Aorta (tissue), 5 donors: ENCODE measurements at regions not wholly inside any gene's neighbourhood (a gene's known extent, or its start where the extent isn't known, plus 50 kb on each side); places are given as distances from the start of the nearest gene placed in this dataset.

Experiments
- ATAC-seq: fragments of 200-7000 bp; cut with Tn5 transposase; one replicate; pipeline ENCODE4 v1.9.1; 2022; ENCODE audit warnings: moderate library complexity; ENCODE audit not compliant: low FRiP score
- DNase-seq, 2 donors: peaks; one replicate each; pipeline ENCODE4 v3.0.0-alpha.2; 2020
- H3K27ac ChIP-seq, 2 donors: one replicate each; pipeline ENCODE4 v1.5.1; 2013; ENCODE audit warnings: low read length in 2 of 2, mild to moderate bottlenecking in 2 of 2, moderate library complexity in 2 of 2, control low read depth in 1 of 2, inconsistent platforms in 1 of 2, low read depth in 1 of 2
- H3K27me3 ChIP-seq, 2 donors: one replicate each; pipeline ENCODE4 v1.6.1; 2013; ENCODE audit warnings: control low read depth in 1 of 2, low read length in 1 of 2, mild to moderate bottlenecking in 1 of 2, moderate library complexity in 1 of 2; ENCODE audit not compliant: insufficient read depth in 2 of 2, control insufficient read depth in 1 of 2
- H3K36me3 ChIP-seq, 2 donors: one replicate each; pipeline ENCODE4 v1.6.1; 2013; ENCODE audit warnings: control low read depth in 1 of 2, low read length in 1 of 2, mild to moderate bottlenecking in 1 of 2; ENCODE audit not compliant: insufficient read depth in 2 of 2, control insufficient read depth in 1 of 2
- H3K4me1 ChIP-seq, 2 donors: one replicate each; pipeline ENCODE4 v1.6.1; 2013; ENCODE audit warnings: low read length in 2 of 2, control low read depth in 1 of 2, mild to moderate bottlenecking in 1 of 2, moderate library complexity in 1 of 2; ENCODE audit not compliant: insufficient read depth in 2 of 2, control insufficient read depth in 1 of 2
- H3K4me3 ChIP-seq, 2 donors: one replicate each; pipeline ENCODE4 v1.5.1; 2013; ENCODE audit warnings: low read length in 2 of 2, control low read depth in 1 of 2, mild to moderate bottlenecking in 1 of 2
- H3K9me3 ChIP-seq: one replicate; pipeline ENCODE4 v1.6.1; 2013; ENCODE audit warnings: mild to moderate bottlenecking, low read length; ENCODE audit not compliant: control insufficient read depth
- WGBS, 2 donors: extraction: QIAGEN DNeasy Blood & Tissue Kit; methylation state at CpG; one replicate each; pipeline ENCODE4 v1.1.7; 2013; 5-methylcytosine and 5-hydroxymethylcytosine counted together
- intact Hi-C, 2 donors: fragments of 100-400 bp; cut with DNase I; formaldehyde crosslinking; loops; one replicate each; pipeline versions ENCODE4 v1.14.2 to v1.15.0; 2022
- donor health status: healthy with polysubstance abuse.
- donor health status: Bipolar disorder and iron deficiency.
- donor health status: DM: no; HTN: no; CAD: no.
- donor health status: DM: no; HTN: no; CAD: no.
- donor health status: DM: yes; HTN: yes; CAD: no.

GRCh38 chr20:54980103-54980960 lies 504.9 kb downstream of the DOK5 start:
- DNase-seq (no peak), ATAC-seq (no peak)
- Histone ChIP-seq H3K4me1 (no peaks in the 10 kb centered on the region), H3K27ac (no peak overlapping the region), H3K36me3 (no peaks in the 10 kb centered on the region), H3K4me3 (no peak overlapping the region), H3K9me3 (no peaks in the 10 kb centered on the region), H3K27me3 (no peaks in the 10 kb centered on the region)
- 27 to 30% methylated on average over 2 of the region's 2 CpGs for WGBS, 2 donors
- intact Hi-C loops = no loop called here

DNA sequence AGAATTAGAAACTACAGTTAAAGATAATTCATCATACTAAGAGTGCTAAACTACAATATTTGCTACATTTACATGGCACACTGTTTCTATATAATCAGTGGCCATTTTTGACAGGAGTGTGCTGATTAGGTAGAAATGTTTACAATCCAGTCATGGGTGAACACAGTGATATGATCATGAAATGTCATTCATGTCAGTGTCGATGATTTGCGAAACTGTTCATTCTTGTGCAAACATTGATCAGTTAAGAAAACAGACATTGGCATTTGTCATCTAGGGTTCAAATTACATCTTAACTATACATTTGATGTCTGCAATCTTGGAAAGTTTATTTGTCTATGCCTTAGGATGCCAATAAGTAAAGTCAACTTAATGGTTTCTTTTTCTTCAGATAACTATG lies 474.9 kb downstream of the DOK5 start:
- WGBS, 2 donors = 66 to 84% methylated on average over 2 of the region's 2 CpGs
- Histone ChIP-seq H3K27me3 (no peaks in the 10 kb centered on the region), H3K9me3 (no peaks in the 10 kb centered on the region), H3K4me3 (no peak overlapping the region), H3K4me1 (no peaks in the 10 kb centered on the region), H3K36me3 (no peaks in the 10 kb centered on the region), H3K27ac (no peak overlapping the region)
- no peak for DNase-seq
- no peak for ATAC-seq
- intact Hi-C loops = no loop called here

DNA sequence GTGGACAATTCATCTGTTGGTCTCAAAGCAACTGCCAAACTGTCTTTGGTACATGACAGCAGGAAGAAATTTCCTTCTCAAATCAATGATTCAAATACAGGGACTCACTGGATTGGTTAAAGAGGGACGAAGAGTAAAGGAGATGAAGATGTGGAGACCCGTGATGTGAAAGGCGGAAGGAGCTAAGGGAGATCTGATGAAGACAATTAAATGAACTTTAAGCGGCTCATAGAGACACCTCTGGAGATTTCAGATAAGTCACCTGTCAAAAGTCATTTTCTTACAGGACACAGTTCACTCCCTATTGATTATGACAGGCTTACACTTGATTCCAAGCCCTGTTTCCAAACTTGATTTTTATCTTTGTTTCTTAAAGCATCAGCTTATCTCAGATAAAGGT lies 466.3 kb downstream of the DOK5 start:
- ATAC-seq (no peak), DNase-seq (no peak)
- intact Hi-C loops = no loop called here
- H3K4me1 ChIP-seq = no peaks in the 10 kb centered on the region
- H3K9me3 ChIP-seq = no peaks in the 10 kb centered on the region
- H3K36me3 ChIP-seq = no peaks in the 10 kb centered on the region
- H3K27me3 ChIP-seq = peaks cover 0 to 2% of the 10 kb centered on the region in 2 donors
- H3K27ac ChIP-seq = no peak overlapping the region
- no peak overlapping the region for H3K4me3 ChIP-seq
- 83 to 86% methylated on average over 4 of the region's 4 CpGs for WGBS, 2 donors

DNA sequence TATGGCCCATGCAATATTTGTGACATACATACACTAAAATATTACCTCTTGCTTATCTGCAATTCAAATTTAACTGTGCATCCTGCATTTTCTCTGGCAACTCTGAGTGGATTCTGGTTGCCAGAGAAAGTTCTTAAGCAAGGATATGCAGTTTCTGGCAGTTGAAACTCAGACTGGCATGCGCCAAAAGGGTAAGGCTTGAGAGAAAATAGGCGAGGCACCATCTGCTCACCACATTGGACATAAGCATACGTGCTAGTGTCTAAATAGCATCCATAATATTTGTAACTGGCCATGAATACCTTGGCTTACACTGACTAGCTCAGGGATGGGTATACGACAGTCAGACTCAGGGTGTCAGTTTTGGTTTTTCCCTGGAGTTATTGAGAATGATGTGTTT lies 465.1 kb downstream of the DOK5 start:
- Histone ChIP-seq H3K36me3 (no peaks in the 10 kb centered on the region), H3K27ac (no peak overlapping the region), H3K4me3 (no peak overlapping the region), H3K4me1 (no peaks in the 10 kb centered on the region), H3K27me3 (peaks cover 0 to 2% of the 10 kb centered on the region in 2 donors), H3K9me3 (no peaks in the 10 kb centered on the region)
- 74 to 77% methylated on average over 4 of the region's 4 CpGs for WGBS, 2 donors
- intact Hi-C loops = no loop called here
- ATAC-seq (no peak), DNase-seq (no peak)

DNA sequence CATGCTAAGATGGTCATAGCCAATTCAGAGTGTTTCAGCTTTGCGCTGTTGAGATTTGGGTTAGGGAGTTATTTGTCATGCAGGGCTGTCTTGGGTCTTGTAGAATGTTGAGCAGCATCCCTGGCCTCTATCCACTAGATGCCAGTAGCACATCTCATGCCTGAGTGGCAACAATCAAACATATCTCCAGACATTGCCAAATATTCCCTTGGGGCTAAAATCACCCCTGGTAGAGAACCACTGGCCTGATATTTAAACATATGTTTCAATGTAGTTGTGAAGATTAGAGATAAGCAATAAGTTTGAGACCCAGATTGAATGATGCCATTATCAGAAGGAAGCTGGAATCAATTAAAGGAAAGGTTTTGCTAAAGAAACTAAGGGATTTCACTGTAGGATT lies 463.3 kb downstream of the DOK5 start:
- Histone ChIP-seq H3K4me1 (no peaks in the 10 kb centered on the region), H3K9me3 (no peaks in the 10 kb centered on the region), H3K36me3 (no peaks in the 10 kb centered on the region), H3K4me3 (no peak overlapping the region), H3K27me3 (peaks cover 0 to 2% of the 10 kb centered on the region in 2 donors), H3K27ac (no peak overlapping the region)
- DNase-seq (no peak), ATAC-seq (no peak)
- 96% methylated on average over 1 of the region's 1 CpG for WGBS, 2 donors
- intact Hi-C loops = no loop called here

DNA sequence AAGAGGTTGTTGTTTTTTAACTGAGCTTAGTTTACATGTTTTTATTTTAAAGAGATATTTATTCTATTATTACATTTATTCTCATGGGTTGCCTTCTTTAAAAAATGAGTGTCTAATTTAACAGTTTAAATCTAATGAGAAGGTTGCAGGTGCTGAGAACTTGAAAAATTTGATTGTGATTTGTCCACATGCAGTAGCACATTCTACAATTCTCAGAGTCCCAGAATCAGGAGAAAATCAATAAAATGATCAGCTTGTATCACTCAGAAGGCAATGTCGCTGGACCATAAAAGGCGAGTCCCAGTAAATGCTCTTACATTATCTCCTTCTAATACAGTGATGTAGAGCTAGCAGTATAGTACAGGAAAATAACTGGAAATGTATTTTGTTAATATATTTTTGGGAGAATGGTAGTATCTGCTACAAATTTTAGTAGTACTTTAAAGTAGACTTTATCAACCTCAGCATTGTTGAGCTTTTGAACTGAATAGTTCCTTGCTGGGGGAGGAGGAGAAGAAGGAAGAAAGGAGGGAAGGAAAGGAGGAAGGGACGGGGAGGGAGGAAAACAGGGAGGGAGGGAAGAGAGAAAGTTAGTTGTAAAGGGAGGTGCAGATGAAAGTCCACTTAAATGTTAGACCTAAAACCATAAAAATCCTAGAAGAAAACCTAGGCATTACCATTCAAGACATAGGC lies 458.0 kb downstream of the DOK5 start:
- DNase-seq (no peak), ATAC-seq (no peak)
- Histone ChIP-seq H3K4me3 (no peak overlapping the region), H3K9me3 (peaks cover 3% of the 10 kb centered on the region), H3K36me3 (no peaks in the 10 kb centered on the region), H3K27me3 (no peaks in the 10 kb centered on the region), H3K4me1 (no peaks in the 10 kb centered on the region), H3K27ac (no peak overlapping the region)
- intact Hi-C loops = no loop called here
- WGBS, 2 donors = 86 to 91% methylated on average over 3 of the region's 3 CpGs

DNA sequence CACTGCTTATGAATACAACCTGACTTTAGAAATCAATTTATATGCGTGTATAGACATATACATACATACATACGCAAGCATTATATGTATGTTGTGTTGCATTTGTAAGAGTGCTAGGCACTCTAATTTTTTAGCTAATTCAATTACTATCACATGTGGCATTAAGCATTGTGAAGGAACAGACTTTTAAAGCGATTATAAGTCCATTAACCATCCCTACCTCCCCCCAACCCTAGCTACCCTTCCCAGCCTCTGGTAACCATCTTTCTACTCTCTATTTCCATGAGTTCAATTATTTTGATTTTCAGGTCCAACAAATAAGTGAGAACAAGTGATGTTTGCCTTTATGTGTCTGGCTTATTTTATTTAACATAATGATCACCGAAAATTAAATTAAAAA lies 453.8 kb downstream of the DOK5 start:
- 66 to 81% methylated on average over 4 of the region's 4 CpGs for WGBS, 2 donors
- Histone ChIP-seq H3K9me3 (peaks cover 4% of the 10 kb centered on the region), H3K27ac (no peak overlapping the region), H3K4me1 (no peaks in the 10 kb centered on the region), H3K4me3 (no peak overlapping the region), H3K36me3 (no peaks in the 10 kb centered on the region), H3K27me3 (no peaks in the 10 kb centered on the region)
- intact Hi-C loops = no loop called here
- ATAC-seq (no peak), DNase-seq (no peak)

DNA sequence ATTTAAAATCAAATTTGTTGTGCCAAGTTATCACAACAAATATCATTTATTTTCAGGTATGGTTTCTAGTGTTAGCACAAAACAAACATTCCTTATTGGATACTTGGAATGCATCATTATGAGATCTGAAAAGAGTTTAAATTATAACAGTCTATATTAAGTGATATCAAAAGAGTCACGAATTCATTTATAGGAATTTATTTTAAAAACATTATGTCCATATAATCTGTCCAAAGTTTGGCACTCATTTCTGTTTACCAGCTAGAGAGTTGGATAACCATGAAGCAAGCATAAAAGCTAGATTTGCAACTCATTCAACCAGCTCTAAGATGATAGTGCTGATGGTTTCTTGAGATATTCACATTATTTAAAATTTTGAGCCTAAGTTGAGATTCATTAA lies 453.2 kb downstream of the DOK5 start:
- H3K27me3 ChIP-seq = no peaks in the 10 kb centered on the region
- H3K9me3 ChIP-seq = peaks cover 4% of the 10 kb centered on the region
- no peak overlapping the region for H3K4me3 ChIP-seq
- DNase-seq (no peak), ATAC-seq (no peak)
- intact Hi-C loops = no loop called here
- no peak overlapping the region for H3K27ac ChIP-seq
- H3K36me3 ChIP-seq = no peaks in the 10 kb centered on the region
- H3K4me1 ChIP-seq = no peaks in the 10 kb centered on the region
- WGBS, 2 donors = 51 to 56% methylated on average over 1 of the region's 1 CpG

DNA sequence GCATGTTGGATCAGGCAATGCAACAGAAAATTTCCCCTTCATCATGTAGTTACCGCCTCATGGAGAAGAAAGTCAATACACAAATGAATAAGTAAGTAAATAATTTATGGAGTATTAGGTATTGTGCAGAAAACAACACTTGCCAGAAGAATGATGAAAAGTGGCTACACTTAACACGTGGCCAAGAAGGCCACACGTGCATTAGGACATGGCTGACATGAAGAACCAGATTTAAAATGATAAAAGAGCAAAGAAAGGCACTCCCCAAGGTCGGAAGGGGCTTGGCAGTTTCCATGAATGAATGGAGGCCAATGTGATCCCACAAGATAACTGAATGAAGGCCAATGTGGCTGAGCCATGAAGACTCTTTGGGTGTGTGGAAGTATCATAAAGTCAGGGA lies 447.2 kb downstream of the DOK5 start:
- DNase-seq = no peak
- Histone ChIP-seq H3K4me1 (no peaks in the 10 kb centered on the region), H3K4me3 (no peak overlapping the region), H3K27ac (no peak overlapping the region), H3K9me3 (peaks cover 1% of the 10 kb centered on the region), H3K36me3 (no peaks in the 10 kb centered on the region), H3K27me3 (no peaks in the 10 kb centered on the region)
- WGBS, 2 donors = 52 to 60% methylated on average over 4 of the region's 4 CpGs
- no peak for ATAC-seq
- intact Hi-C loops = no loop called here
